A549 (cell line): ENCODE measurements at regions not wholly inside any gene's neighbourhood (a gene's known extent, or its start where the extent isn't known, plus 50 kb on each side); places are given as distances from the start of the nearest gene placed in this dataset.

Source experiments
- ATAC-seq, 2 experiments: fragments of 200-7000 bp in 1 of 2; fragments of >200 bp in 1 of 2; cut with Nextera tagmentation in 1 of 2; cut with Tn5 transposase in 1 of 2; 3 replicates each; pipeline versions ENCODE4 v1.8.0 to v1.9.1; 2018 to 2020; ENCODE audit warnings: mild to moderate bottlenecking in 1 of 2, moderate library complexity in 1 of 2
- CTCF ChIA-PET: fragments of 300-600 bp; sonication (Branson Sonifier 250); formaldehyde crosslinking; extraction: SDS; loops from one replicate; lab custom pipeline; 2021; ENCODE audit warnings: antibody characterized with exemption, inconsistent platforms; lab: Yijun Ruan, JAX
- POLR2A ChIA-PET: fragments of 350-600 bp; formaldehyde crosslinking; extraction: SDS; loops from one replicate; lab custom pipeline; 2021; ENCODE audit warnings: antibody characterized with exemption, inconsistent platforms; lab: Yijun Ruan, JAX
- DNase-seq, 2 experiments: peaks; one replicate each; pipeline versions ENCODE4 v3.0.0 to v3.0.0-alpha.2; 2011 to 2016; ENCODE audit warnings: low read depth in 1 of 2, low spot score in 1 of 2
- FAIRE-seq: peaks from 2 replicates; lab custom pipeline; 2011; peaks lifted over from hg19 to GRCh38; lab: Jason Lieb, UNC
- H3K27ac ChIP-seq, 2 experiments: fragments of >200 bp; sonication (Bioruptor Twin); formaldehyde crosslinking; 3 replicates each; pipeline ENCODE4 v1.5.1; 2016 to 2017
- H3K4me1 ChIP-seq: fragments of >200 bp; sonication (Bioruptor Twin); formaldehyde crosslinking; 3 replicates; pipeline ENCODE4 v1.6.1; 2016
- H3K4me2 ChIP-seq: fragments of >200 bp; sonication (Bioruptor Twin); formaldehyde crosslinking; 3 replicates; pipeline ENCODE4 v1.6.1; 2016
- H3K4me3 ChIP-seq: fragments of >200 bp; sonication (Bioruptor Twin); formaldehyde crosslinking; 3 replicates; pipeline ENCODE4 v1.5.1; 2016
- H3K9me3 ChIP-seq: fragments of >200 bp; sonication (Bioruptor Twin); formaldehyde crosslinking; 3 replicates; pipeline ENCODE4 v1.6.1; 2016
- CBX2 ChIP-seq: fragments of 200-600 bp; sonication (generic); IDR thresholded peaks from 2 replicates; pipeline ENCODE4 v1.6.1; 2016; ENCODE audit warnings: low read depth, mild to moderate bottlenecking, borderline replicate concordance
- CEBPB ChIP-seq, 2 experiments: fragments of >200 bp in 1 of 2; sonication (Bioruptor Twin) in 1 of 2; formaldehyde crosslinking in 1 of 2; IDR thresholded peaks; 2 replicates each; pipeline ENCODE4 v1.6.1; 2012 to 2016
- CHD2 ChIP-seq: fragments of 150-350 bp; IDR thresholded peaks from 2 replicates; pipeline ENCODE4 v1.6.1; 2014; ENCODE audit warnings: low read length; ENCODE audit not compliant: partially characterized antibody
- EP300 ChIP-seq, 2 experiments: fragments of >200 bp; sonication (Bioruptor Twin); formaldehyde crosslinking; IDR thresholded peaks; 2 replicates in 1 of 2; 3 replicates in 1 of 2; pipeline ENCODE4 v1.6.1; 2016 to 2017
- ESRRA ChIP-seq: fragments of 150-350 bp; IDR thresholded peaks from 2 replicates; pipeline ENCODE4 v1.6.1; 2014; ENCODE audit warnings: mild to moderate bottlenecking, low read length, borderline replicate concordance
- FOXS1 ChIP-seq: fragments of 250-450 bp; sonication (Bioruptor Pico); IDR thresholded peaks from 2 replicates; pipeline ENCODE4 v1.5.0; 2020; ENCODE audit warnings: mild to moderate bottlenecking, moderate library complexity
- GATA3 ChIP-seq: IDR thresholded peaks from 2 replicates; pipeline ENCODE4 v1.6.1; 2012; ENCODE audit warnings: borderline replicate concordance
- HDAC2 ChIP-seq: fragments of 200-600 bp; sonication (generic); IDR thresholded peaks from 2 replicates; pipeline ENCODE4 v1.6.1; 2016
- HES2 ChIP-seq: fragments of >200 bp; sonication (Bioruptor Twin); formaldehyde crosslinking; IDR thresholded peaks from 2 replicates; pipeline ENCODE4 v1.6.1; 2016
- HOXB5 ChIP-seq: fragments of 250-450 bp; sonication (Bioruptor Pico); IDR thresholded peaks from 2 replicates; pipeline ENCODE4 v1.5.0; 2020; ENCODE audit warnings: mild to moderate bottlenecking, moderate library complexity
- MAX ChIP-seq: IDR thresholded peaks from 2 replicates; pipeline ENCODE4 v1.6.1; 2012
- PBX3 ChIP-seq: IDR thresholded peaks from 2 replicates; pipeline ENCODE4 v1.6.1; 2012
- POLR2AphosphoS2 ChIP-seq: conservative IDR thresholded peaks from 2 replicates; pipeline ENCODE4 v1.6.1; 2012; ENCODE audit warnings: low read length, improper control_type of control experiment, inconsistent platforms
- RAD21 ChIP-seq, 2 experiments: fragments of >200 bp in 1 of 2; sonication (Bioruptor Twin) in 1 of 2; formaldehyde crosslinking in 1 of 2; IDR thresholded peaks in 1 of 2; conservative IDR thresholded peaks in 1 of 2; 2 replicates in 1 of 2; 3 replicates in 1 of 2; pipeline ENCODE4 v1.6.1; 2012 to 2018; ENCODE audit warnings: inconsistent platforms in 1 of 2
- RCOR1 ChIP-seq: fragments of 150-350 bp; IDR thresholded peaks from 2 replicates; pipeline ENCODE4 v1.6.1; 2014; ENCODE audit warnings: antibody characterized with exemption, low read length, low read depth
- SMC3 ChIP-seq: fragments of >200 bp; sonication (Bioruptor Twin); formaldehyde crosslinking; IDR thresholded peaks from 3 replicates; pipeline ENCODE4 v1.6.1; 2018; ENCODE audit warnings: inconsistent platforms
- USF2 ChIP-seq: fragments of 450-650 bp; IDR thresholded peaks from 2 replicates; pipeline ENCODE4 v1.6.1; 2014; ENCODE audit warnings: antibody characterized with exemption
- ZFP36 ChIP-seq: fragments of 450-650 bp; IDR thresholded peaks from 2 replicates; pipeline ENCODE4 v1.6.1; 2014; ENCODE audit warnings: borderline replicate concordance; ENCODE audit not compliant: partially characterized antibody
- WGBS: methylation state at CpG from one replicate; pipeline ENCODE4 v1.1.6; 2017; ENCODE audit errors: missing lambda C conversion rate; 5-methylcytosine and 5-hydroxymethylcytosine counted together
- TF ChIP-seq, protein P1 (sequence below): fragments of 250-450 bp; sonication (Bioruptor Pico); IDR thresholded peaks from 2 replicates; pipeline ENCODE4 v1.5.0; 2021; ENCODE audit warnings: mild to moderate bottlenecking, moderate library complexity, borderline replicate concordance
- TF ChIP-seq, protein P2 (sequence below): fragments of 250-450 bp; sonication (Bioruptor Pico); IDR thresholded peaks from 2 replicates; pipeline ENCODE4 v1.5.0; 2020; ENCODE audit warnings: low read depth, mild to moderate bottlenecking, moderate library complexity

GRCh38 chr1:4868521-4868920, 214.1 kb downstream of the AJAP1 start:
- DNase-seq (no peak), FAIRE-seq (no peak), ATAC-seq (no peak)
- 4% methylated on average over 2 of the region's 2 CpGs for WGBS
- no peaks in the 10 kb centered on the region for H3K9me3 ChIP-seq
- ChIA-PET CTCF (no interaction called here), POLR2A (no interaction called here)
- H3K4me2 ChIP-seq, result no peak overlapping the region
- H3K27ac ChIP-seq, result no peak overlapping the region
- TF ChIP-seq, protein P1, sequence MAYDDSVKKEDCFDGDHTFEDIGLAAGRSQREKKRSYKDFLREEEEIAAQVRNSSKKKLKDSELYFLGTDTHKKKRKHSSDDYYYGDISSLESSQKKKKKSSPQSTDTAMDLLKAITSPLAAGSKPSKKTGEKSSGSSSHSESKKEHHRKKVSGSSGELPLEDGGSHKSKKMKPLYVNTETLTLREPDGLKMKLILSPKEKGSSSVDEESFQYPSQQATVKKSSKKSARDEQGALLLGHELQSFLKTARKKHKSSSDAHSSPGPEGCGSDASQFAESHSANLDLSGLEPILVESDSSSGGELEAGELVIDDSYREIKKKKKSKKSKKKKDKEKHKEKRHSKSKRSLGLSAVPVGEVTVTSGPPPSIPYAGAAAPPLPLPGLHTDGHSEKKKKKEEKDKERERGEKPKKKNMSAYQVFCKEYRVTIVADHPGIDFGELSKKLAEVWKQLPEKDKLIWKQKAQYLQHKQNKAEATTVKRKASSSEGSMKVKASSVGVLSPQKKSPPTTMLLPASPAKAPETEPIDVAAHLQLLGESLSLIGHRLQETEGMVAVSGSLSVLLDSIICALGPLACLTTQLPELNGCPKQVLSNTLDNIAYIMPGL (CRISPR knock-in tag), result no peak
- no peak for TF ChIP-seq EP300 (IDR thresholded peaks at IDR 0.05)
- TF ChIP-seq ZFP36, result no peak
- TF ChIP-seq RCOR1, result no peak
- TF ChIP-seq HES2, result no peak
- TF ChIP-seq, protein P2, sequence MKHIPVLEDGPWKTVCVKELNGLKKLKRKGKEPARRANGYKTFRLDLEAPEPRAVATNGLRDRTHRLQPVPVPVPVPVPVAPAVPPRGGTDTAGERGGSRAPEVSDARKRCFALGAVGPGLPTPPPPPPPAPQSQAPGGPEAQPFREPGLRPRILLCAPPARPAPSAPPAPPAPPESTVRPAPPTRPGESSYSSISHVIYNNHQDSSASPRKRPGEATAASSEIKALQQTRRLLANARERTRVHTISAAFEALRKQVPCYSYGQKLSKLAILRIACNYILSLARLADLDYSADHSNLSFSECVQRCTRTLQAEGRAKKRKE (CRISPR knock-in tag), result no peak
- no peak for TF ChIP-seq PBX3
- no peak for TF ChIP-seq SMC3
- TF ChIP-seq ESRRA, result no peak
- TF ChIP-seq HDAC2, result no peak
- no peak for TF ChIP-seq USF2
- no peak for TF ChIP-seq HOXB5
- TF ChIP-seq CBX2, result no peak
- TF ChIP-seq FOXS1 (CRISPR knock-in tag), result no peak
- TF ChIP-seq MAX, result no peak
- no peaks in the 10 kb centered on the region for H3K4me1 ChIP-seq
- no peak overlapping the region for H3K4me3 ChIP-seq

- Histone ChIP-seq H3K9me3 (no peaks in the 10 kb centered on the region), H3K27ac (no peak overlapping the region), H3K4me3 (no peak overlapping the region), H3K4me2 (no peak overlapping the region), H3K4me1 (no peaks in the 10 kb centered on the region)
- no peak for DNase-seq
- TF ChIP-seq, protein P2 (CRISPR knock-in tag), result no peak
- no peak for TF ChIP-seq CEBPB (IDR thresholded peaks at IDR 0.05)
- no peak for FAIRE-seq
- ATAC-seq, result no peak
- CTCF ChIA-PET, result no interaction called here
- WGBS, result 6% methylated on average over 3 of the region's 3 CpGs
- POLR2A ChIA-PET, result no interaction called here
Observed at GRCh38 chr1:4856396-4856795, 202.0 kb downstream of the AJAP1 start.

DNA sequence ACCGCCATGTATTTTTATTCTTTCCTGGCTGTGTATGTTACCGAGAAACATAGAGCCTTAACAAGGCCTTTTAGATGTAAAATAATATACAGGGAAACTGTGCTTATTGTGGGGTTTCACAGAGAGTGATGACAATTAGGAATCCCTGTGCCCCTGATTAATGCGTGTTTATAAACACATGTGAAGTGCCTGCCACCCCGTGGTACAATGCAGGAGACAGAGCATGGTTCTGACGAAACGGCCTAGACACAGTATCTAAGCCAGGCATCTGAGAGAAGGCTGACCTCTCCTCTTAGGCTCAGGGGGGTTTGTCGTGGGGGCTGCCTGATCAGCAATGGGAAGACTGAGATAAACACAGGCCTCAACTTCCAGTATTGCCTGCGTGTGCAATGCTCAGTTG, 200.0 kb downstream of the AJAP1 start:
- 18% methylated on average over 8 of the region's 8 CpGs for WGBS
- CTCF ChIA-PET, result interaction anchor here (0.8 kb wide), 1 partner anchor 9 kb away, joined by 3 read pairs; no protein-coding TSS in a partner anchor

More for the DNA sequence above, 200.0 kb downstream of the AJAP1 start:
- FAIRE-seq (no peak), DNase-seq (no peak), ATAC-seq (no peak)
- POLR2A ChIA-PET, result no interaction called here
- H3K4me3 ChIP-seq, result no peak overlapping the region
- no peaks in the 10 kb centered on the region for H3K9me3 ChIP-seq
- no peak for TF ChIP-seq CHD2
- no peak for TF ChIP-seq POLR2AphosphoS2
- no peak for TF ChIP-seq CBX2
- TF ChIP-seq GATA3, result no peak
- no peak for TF ChIP-seq RAD21 (conservative IDR thresholded peaks at IDR 0.05 in 1 of 2, IDR thresholded peaks at IDR 0.05 in 1 of 2)
- no peak for TF ChIP-seq PBX3
- H3K27ac ChIP-seq, result no peak overlapping the region
- H3K4me2 ChIP-seq, result no peak overlapping the region
- H3K4me1 ChIP-seq, result no peaks in the 10 kb centered on the region
